ENCODE measurements at regions not wholly inside any gene's neighbourhood (a gene's known extent, or its start where the extent isn't known, plus 50 kb on each side); places are given as distances from the start of the nearest gene placed in this dataset.

DNA sequence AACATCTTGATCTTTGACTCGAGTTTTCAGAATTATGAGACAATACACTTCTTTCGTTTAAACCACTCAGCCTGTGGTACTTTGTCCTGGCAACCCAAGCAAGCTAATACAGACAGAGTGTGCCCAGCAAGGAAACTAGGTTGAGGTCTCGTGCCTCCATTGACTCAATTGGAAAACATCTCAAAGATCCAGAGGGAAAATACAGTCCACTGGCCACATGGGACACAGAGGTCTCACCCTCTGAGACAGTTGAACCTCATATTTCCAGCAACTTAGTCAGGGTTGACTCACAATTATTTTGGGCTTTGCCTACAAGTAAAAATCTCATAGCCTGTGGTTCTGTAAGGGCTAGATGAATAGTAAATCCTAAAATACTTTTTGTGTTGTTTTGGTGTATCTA lies 631.5 kb downstream of the MTRR start:
- no peaks in the 10 kb centered on the region for H3K36me3 ChIP-seq (ENCODE audit: control insufficient read depth, insufficient read depth, low read length)
- no peak overlapping the region for H3K4me3 ChIP-seq (replicated peaks in 1 of 4; ENCODE audit: control extremely low read depth in 1 of 4, insufficient read depth in 1 of 4, low read depth in 3 of 4, low read length in 4 of 4)
- H3K27ac ChIP-seq (ENCODE audit: insufficient read depth, low read length): no peak overlapping the region
- TF ChIP-seq, protein P1, sequence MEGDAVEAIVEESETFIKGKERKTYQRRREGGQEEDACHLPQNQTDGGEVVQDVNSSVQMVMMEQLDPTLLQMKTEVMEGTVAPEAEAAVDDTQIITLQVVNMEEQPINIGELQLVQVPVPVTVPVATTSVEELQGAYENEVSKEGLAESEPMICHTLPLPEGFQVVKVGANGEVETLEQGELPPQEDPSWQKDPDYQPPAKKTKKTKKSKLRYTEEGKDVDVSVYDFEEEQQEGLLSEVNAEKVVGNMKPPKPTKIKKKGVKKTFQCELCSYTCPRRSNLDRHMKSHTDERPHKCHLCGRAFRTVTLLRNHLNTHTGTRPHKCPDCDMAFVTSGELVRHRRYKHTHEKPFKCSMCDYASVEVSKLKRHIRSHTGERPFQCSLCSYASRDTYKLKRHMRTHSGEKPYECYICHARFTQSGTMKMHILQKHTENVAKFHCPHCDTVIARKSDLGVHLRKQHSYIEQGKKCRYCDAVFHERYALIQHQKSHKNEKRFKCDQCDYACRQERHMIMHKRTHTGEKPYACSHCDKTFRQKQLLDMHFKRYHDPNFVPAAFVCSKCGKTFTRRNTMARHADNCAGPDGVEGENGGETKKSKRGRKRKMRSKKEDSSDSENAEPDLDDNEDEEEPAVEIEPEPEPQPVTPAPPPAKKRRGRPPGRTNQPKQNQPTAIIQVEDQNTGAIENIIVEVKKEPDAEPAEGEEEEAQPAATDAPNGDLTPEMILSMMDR (conservative IDR thresholded peaks at IDR 0.05 in 1 of 2, IDR thresholded peaks at IDR 0.05 in 1 of 2; ENCODE audit: low read depth in 1 of 2, low read length in 2 of 2): no peak
- TF ChIP-seq EZH2 (IDR thresholded peaks at IDR 0.05; ENCODE audit: low read length, missing control alignments): no peak
- no peaks in the 10 kb centered on the region for H3K27me3 ChIP-seq (ENCODE audit: control insufficient read depth, insufficient read depth, low read length)
- H3K4me1 ChIP-seq (ENCODE audit: control insufficient read depth, extremely low read depth, insufficient read depth, low read length): no peaks in the 10 kb centered on the region
- H3K79me2 ChIP-seq (ENCODE audit: control insufficient read depth, insufficient read depth, low read length): no peaks in the 10 kb centered on the region
- no peaks in the 10 kb centered on the region for H4K20me1 ChIP-seq (ENCODE audit: control insufficient read depth, extremely low read depth, insufficient read depth, low read length)
- H3K9me3 ChIP-seq (ENCODE audit: control insufficient read depth, insufficient read depth, low read depth, low read length): no peaks in the 10 kb centered on the region
- no peak for DNase-seq (ENCODE audit: low read depth in 2 of 2)
- no peak overlapping the region for H3K9ac ChIP-seq (ENCODE audit: insufficient read depth, low read length)
- H2AFZ ChIP-seq (ENCODE audit: low read length): no peak overlapping the region
- H3K4me2 ChIP-seq (ENCODE audit: extremely low read depth, insufficient read depth, low read length): no peak overlapping the region

DNA sequence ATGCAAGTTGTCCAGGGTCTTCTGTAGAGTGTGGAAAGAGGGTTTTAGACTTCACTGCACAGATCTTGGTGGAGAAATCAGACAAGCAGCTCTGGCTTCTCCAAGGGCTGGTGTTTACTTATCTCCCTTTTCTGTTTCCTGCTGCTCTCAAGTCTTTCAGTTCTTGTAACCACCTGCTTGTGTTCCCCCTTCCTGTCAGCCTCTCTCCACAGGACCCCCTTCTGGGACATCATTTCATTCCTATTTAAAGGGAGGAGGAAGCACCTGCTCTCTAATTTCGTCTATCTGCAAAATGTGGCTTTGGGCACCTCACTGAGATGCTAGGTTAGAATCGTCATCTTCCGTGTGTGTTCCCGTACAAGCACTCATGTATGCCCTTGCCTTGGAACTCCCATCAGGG lies 636.2 kb downstream of the MTRR start:
- TF ChIP-seq EZH2 (IDR thresholded peaks at IDR 0.05; ENCODE audit: low read length, missing control alignments): no peak
- TF ChIP-seq, protein P1 (conservative IDR thresholded peaks at IDR 0.05 in 1 of 2, IDR thresholded peaks at IDR 0.05 in 1 of 2; ENCODE audit: low read depth in 1 of 2, low read length in 2 of 2): no peak
- Histone ChIP-seq H3K36me3 (ENCODE audit: control insufficient read depth, insufficient read depth, low read length) (no peaks in the 10 kb centered on the region), H3K4me3 (replicated peaks in 1 of 4; ENCODE audit: control extremely low read depth in 1 of 4, insufficient read depth in 1 of 4, low read depth in 3 of 4, low read length in 4 of 4) (no peak overlapping the region), H3K9me3 (ENCODE audit: control insufficient read depth, insufficient read depth, low read depth, low read length) (no peaks in the 10 kb centered on the region), H3K4me1 (ENCODE audit: control insufficient read depth, extremely low read depth, insufficient read depth, low read length) (no peaks in the 10 kb centered on the region), H3K27ac (ENCODE audit: insufficient read depth, low read length) (no peak overlapping the region), H2AFZ (ENCODE audit: low read length) (no peak overlapping the region), H4K20me1 (ENCODE audit: control insufficient read depth, extremely low read depth, insufficient read depth, low read length) (no peaks in the 10 kb centered on the region), H3K27me3 (ENCODE audit: control insufficient read depth, insufficient read depth, low read length) (no peaks in the 10 kb centered on the region), H3K9ac (ENCODE audit: insufficient read depth, low read length) (no peak overlapping the region), H3K79me2 (ENCODE audit: control insufficient read depth, insufficient read depth, low read length) (no peaks in the 10 kb centered on the region), H3K4me2 (ENCODE audit: extremely low read depth, insufficient read depth, low read length) (no peak overlapping the region)
- DNase-seq (ENCODE audit: low read depth in 2 of 2): no peak

DNA sequence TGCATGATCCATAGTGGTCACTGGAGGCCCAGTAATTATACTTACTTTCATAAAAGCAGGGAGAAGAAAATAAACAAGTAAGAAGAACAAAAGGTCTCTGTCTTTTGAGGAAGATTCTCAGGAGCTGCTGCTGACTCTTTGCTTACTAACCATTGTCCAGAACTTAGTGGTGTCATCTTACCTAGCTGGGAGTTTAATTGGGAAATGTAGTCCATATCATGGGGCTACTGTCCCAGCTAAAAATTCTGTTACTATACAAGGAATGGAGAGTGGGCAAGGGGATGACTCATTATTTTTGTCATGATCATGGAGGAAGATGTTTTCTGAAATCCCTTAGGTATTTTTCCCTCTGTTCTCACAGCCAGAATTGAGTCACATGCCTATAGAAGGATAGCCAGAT lies 639.3 kb downstream of the MTRR start:
- H3K27ac ChIP-seq (ENCODE audit: insufficient read depth, low read length): no peak overlapping the region

More for the DNA sequence above, 639.3 kb downstream of the MTRR start:
- Histone ChIP-seq H3K79me2 (ENCODE audit: control insufficient read depth, insufficient read depth, low read length) (no peaks in the 10 kb centered on the region), H3K9ac (ENCODE audit: insufficient read depth, low read length) (no peak overlapping the region), H3K4me2 (ENCODE audit: extremely low read depth, insufficient read depth, low read length) (no peak overlapping the region), H3K36me3 (ENCODE audit: control insufficient read depth, insufficient read depth, low read length) (no peaks in the 10 kb centered on the region), H4K20me1 (ENCODE audit: control insufficient read depth, extremely low read depth, insufficient read depth, low read length) (no peaks in the 10 kb centered on the region), H3K27me3 (ENCODE audit: control insufficient read depth, insufficient read depth, low read length) (no peaks in the 10 kb centered on the region), H3K4me1 (ENCODE audit: control insufficient read depth, extremely low read depth, insufficient read depth, low read length) (no peaks in the 10 kb centered on the region), H3K4me3 (replicated peaks in 1 of 4; ENCODE audit: control extremely low read depth in 1 of 4, insufficient read depth in 1 of 4, low read depth in 3 of 4, low read length in 4 of 4) (no peak overlapping the region), H3K9me3 (ENCODE audit: control insufficient read depth, insufficient read depth, low read depth, low read length) (no peaks in the 10 kb centered on the region), H2AFZ (ENCODE audit: low read length) (no peak overlapping the region)
- DNase-seq (ENCODE audit: low read depth in 2 of 2): peak in 1 of 2 donors; percentile 6
- TF ChIP-seq, protein P1 (conservative IDR thresholded peaks at IDR 0.05 in 1 of 2, IDR thresholded peaks at IDR 0.05 in 1 of 2; ENCODE audit: low read depth in 1 of 2, low read length in 2 of 2): no peak
- TF ChIP-seq EZH2 (IDR thresholded peaks at IDR 0.05; ENCODE audit: low read length, missing control alignments): no peak

All from fibroblast of lung (primary cell).